Activated naive CD4-positive, alpha-beta T cell treated with anti-CD3 and anti-CD28 coated beads, Interleukin-2, amount 50 U/mL, for 72 hours (primary cell): ENCODE measurements at regions not wholly inside any gene's neighbourhood (a gene's known extent, or its start where the extent isn't known, plus 50 kb on each side); places are given as distances from the start of the nearest gene placed in this dataset.
"Not testable (repeated sequence)": the region's sequence is repeated elsewhere in the genome, so short reads cannot be mapped to it uniquely, and the experiment has no call there.

Experiments
- ATAC-seq, 2 donors: fragments of 150-1000 bp; cut with Tn5 transposase; 2 replicates each; pipeline ENCODE4 v1.10.0; 2021; ENCODE audit warnings: mild to moderate bottlenecking in 2 of 2, moderate library complexity in 2 of 2
- DNase-seq, 2 donors: peaks; one replicate each; pipeline ENCODE4 v3.0.0; 2021 to 2022; ENCODE audit warnings: low spot score in 2 of 2
- H3K27ac Mint-ChIP-seq, 2 donors: one replicate each; pipeline ENCODE4 v1.8.0; 2022; ENCODE audit warnings: mild to moderate bottlenecking in 2 of 2, mixed read lengths in 2 of 2
- H3K36me3 Mint-ChIP-seq, 2 donors: one replicate each; pipeline ENCODE4 v1.8.0; 2022; ENCODE audit warnings: mixed read lengths in 2 of 2
- H3K9me3 Mint-ChIP-seq, 2 donors: one replicate each; pipeline ENCODE4 v1.8.0; 2022; ENCODE audit warnings: mixed read lengths in 2 of 2

DNA sequence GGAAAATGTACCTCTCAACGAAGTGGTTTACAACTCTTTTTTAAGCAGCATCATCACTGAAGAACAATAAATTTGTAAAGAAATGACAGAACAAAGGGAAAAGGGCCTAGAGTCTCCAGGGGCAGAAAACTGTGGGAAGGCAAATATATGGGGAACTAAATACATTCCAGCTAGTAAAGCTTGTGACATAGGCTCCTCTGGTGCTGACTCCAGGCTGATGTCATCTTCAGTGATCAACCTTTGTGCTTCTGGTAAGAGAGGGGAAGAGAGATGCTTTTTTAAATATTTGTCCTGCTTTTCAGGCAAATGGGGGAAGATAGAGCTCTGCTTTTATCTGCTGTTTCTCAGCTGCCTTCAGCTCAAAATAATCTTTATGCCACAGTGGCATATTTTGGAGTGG is 323.2 kb downstream of the LRRIQ3 start:
- no peak overlapping the region for H3K27ac Mint-ChIP-seq
- no peak for DNase-seq
- H3K36me3 Mint-ChIP-seq = no peaks in the 10 kb centered on the region
- ATAC-seq = no peak
- peaks cover 3% of the 10 kb centered on the region in 2 donors for H3K9me3 Mint-ChIP-seq

DNA sequence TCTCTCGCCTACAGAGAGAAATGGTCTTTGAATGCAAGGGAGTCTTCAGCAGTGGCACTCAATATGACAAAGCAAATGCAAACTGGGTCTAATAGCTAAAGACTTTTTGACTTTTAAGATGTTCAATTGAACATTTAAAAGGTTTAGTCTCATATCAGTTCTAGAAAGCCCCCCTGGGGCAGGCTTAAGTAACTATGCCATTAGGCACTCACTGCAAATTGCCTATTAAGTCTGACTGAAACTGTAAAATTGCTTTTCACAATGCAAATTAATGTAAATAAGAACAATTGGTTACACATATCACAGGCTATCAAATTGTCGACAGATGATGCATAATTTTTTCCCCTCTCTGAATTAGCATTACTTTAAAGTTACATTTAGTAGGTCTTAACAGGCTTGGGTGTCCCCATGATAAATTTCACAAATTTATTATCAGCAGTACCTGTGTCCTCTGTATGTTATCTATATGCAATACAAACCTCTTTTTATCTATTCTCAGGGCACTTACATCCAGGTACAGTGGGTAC is 329.1 kb downstream of the LRRIQ3 start:
- peaks cover 0 to 7% of the 10 kb centered on the region in 2 donors for H3K9me3 Mint-ChIP-seq
- DNase-seq (no peak), ATAC-seq (no peak)
- no peak overlapping the region for H3K27ac Mint-ChIP-seq
- no peaks in the 10 kb centered on the region for H3K36me3 Mint-ChIP-seq

DNA sequence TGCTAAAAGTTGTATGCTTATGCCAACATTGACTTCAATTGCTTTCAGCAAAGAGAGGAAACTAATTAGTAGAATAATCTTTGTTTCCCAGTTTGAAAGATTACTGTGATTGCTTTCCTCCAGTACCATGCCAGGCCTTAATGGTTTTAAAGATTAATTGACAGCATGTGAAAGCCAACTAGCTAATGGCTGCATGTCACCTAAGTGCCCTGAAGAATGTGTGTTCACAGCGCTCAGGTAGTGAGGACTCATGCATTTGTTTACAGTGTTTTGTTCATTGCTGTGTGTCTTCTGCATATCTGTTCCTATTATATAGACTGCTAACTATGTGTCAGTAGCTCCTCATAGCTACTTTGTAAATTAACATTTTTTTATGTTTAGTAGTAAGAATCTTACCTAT is 335.6 kb downstream of the LRRIQ3 start:
- ATAC-seq (no peak), DNase-seq (no peak)
- H3K36me3 Mint-ChIP-seq = no peaks in the 10 kb centered on the region
- H3K9me3 Mint-ChIP-seq = peaks cover 4 to 14% of the 10 kb centered on the region in 2 donors
- H3K27ac Mint-ChIP-seq = no peak overlapping the region

DNA sequence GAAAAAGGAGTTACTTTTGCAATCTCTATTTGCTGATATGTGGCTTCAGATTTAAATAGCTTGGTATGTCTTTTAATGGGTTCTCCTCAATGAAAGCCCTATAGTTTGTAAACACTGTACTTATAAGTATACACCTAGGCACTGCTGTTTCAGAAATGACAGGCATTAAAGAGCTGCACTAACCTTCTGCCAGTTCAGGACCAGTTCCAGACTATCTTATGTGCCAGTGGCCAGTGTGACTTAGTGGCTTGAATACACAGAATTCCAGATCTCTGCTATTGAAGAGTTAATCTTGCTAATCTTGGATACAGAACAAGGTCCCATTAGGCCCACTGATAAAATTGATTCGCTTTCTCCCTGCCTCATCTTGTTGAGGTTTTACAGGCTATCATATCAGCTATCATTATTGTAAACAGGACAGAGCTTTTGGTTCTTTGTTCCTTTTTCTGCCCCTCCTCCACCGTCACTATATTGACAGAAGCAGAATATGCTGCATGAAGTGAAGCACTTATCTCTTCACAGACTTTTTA is 337.5 kb downstream of the LRRIQ3 start:
- ATAC-seq = no peak
- H3K9me3 Mint-ChIP-seq = peaks cover 8 to 14% of the 10 kb centered on the region in 2 donors

DNA sequence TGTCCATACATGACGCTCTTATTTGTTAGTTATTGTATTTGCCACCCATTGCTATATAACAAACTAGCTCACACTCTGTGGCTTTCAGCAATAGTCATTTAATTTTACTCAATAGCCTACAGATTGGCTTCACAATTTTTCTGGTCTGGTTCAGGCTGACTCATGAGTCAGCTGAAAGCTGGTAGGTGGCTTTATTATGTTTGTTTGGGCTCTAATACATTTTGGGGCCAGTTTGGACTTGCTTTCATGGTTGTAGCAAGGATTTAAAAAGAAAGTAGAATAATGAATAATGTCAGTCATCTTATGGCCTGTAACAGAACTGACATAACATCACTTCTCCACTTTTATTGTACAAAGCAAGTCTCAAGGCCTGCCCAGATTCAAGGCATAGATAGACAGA is 338.7 kb downstream of the LRRIQ3 start:
- DNase-seq (no peak), ATAC-seq (no peak)
- no peaks in the 10 kb centered on the region for H3K36me3 Mint-ChIP-seq
- H3K27ac Mint-ChIP-seq = no peak overlapping the region
- H3K9me3 Mint-ChIP-seq = peaks cover 5 to 18% of the 10 kb centered on the region in 2 donors

More for the DNA sequence above, 337.5 kb downstream of the LRRIQ3 start:
- no peak overlapping the region for H3K27ac Mint-ChIP-seq
- no peaks in the 10 kb centered on the region for H3K36me3 Mint-ChIP-seq
- no peak for DNase-seq

DNA sequence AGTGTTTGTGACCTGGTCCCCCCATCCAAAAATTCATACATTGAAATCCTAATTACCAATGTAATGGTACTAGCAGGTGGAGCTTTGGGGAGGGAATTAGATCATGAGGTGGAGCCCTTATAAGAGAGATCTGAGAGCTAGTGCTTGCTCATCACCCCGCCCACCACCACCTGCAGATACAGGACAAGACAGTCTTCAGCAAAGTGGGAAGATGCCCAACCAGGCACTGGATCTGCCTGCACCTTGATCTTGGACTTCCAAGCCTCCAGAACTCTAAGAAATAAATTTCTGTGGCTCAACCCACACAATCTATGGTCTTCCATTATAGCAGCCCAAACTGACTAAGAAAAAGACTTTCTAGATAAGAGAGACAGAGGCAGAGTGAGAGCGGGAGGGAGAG is 343.4 kb downstream of the LRRIQ3 start:
- no peak overlapping the region for H3K27ac Mint-ChIP-seq
- H3K9me3 Mint-ChIP-seq = peaks cover 8 to 13% of the 10 kb centered on the region in 2 donors
- ATAC-seq (no peak), DNase-seq (no peak)
- no peaks in the 10 kb centered on the region for H3K36me3 Mint-ChIP-seq

DNA sequence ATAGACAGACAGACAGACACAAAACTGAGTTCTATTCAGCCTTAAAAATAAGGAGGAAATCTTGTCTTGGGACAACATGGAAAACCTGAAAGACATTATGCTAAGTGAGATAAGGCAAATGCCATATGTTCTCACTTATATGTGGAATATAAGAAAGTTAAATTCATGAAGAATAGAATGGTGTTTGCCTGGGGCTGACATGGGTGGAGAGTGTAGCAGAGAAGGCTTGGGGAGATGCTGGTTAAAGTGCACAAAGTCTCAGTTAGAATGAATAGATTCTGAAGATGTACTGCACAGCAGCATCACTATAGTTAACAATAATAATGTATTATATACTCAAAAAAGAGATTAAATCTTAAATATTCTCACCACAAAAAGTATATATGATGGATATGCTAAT is 355.5 kb downstream of the LRRIQ3 start:
- DNase-seq = no peak
- ATAC-seq = no peak
- Mint-ChIP-seq H3K36me3 (no peaks in the 10 kb centered on the region), H3K27ac (no peak overlapping the region), H3K9me3 (peaks cover 5 to 8% of the 10 kb centered on the region in 2 donors)

DNA sequence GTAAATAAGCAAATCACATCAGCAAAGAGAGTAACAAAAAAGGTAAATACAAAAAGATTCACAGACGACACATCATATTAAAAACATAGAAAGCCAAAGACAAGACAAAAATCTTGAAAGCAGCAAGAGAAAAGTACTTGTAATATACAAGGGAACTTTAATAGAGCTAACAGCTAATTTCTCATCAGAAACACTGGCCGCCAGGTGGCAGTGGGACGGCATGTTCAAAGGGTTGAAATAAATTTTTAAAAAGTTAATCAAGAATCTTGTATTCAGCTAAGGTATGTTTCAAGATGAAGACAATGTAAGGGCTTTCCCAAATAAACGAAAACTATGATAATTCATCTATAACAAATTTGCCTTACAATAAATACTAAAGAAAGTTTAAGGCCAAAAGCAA is 358.1 kb downstream of the LRRIQ3 start:
- no peak for DNase-seq
- H3K9me3 Mint-ChIP-seq = peaks cover 5% of the 10 kb centered on the region in 2 donors
- no peak overlapping the region for H3K27ac Mint-ChIP-seq
- no peaks in the 10 kb centered on the region for H3K36me3 Mint-ChIP-seq
- ATAC-seq = no peak

DNA sequence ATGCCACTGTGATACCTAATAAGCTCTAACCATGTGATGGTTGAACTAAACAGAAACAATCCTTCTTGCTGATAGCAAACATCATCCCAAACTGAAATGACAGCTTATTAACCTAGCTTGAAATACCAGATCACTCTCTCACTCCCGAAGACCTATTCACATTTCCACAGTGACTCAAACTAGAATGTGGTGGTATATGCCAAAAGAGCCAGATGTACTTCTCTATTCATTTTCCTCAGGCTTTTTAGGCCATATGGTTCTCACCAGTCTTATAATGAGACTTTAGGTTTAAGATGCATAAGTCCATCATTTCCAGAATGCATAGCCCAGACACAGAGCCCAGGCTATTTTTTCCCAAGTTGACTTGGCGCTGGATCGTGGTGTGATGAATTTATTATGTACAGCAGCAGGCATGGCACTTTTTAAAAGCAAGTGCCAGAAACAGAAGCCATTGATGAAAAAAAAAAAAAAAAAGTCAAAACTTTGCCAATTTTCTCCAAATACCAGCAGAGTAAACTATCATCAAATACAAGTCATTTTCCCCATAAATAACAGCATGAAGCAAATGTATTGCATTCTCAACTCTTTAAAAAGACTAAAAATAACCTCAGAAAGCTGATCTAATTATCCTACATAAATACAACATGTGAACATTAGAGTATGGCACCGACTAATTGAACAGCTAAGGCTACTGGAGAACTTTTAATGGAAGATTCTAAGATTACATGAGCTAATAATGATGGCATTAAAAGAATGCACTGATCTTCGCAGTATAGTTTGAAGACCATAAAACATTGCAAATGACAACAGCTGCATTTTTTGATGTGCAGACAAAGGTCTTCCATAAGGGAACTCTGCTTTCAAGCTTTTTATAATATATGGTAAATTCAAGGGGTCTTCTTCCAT is 365.4 kb downstream of the LRRIQ3 start:
- Mint-ChIP-seq H3K9me3 (no peaks in the 10 kb centered on the region), H3K27ac (no peak overlapping the region), H3K36me3 (no peaks in the 10 kb centered on the region)
- DNase-seq = no peak
- no peak for ATAC-seq

DNA sequence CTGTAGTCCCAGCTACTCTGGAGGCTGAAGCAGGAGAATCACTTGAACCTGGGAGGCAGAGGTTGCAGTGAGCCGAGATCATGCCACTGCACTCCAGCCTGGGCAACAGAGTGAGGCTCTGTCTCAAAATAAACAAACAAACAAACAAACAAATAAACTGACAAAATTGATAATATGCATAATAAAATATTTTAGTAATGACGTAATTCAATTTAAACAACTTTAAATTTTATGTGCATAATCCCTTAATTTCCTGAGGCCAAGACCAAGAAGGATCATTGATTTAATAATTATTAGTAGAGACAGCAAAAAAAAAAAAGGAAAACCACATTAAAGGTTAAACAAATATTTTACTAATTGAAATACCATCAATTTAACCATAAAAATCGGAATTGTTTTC is 370.7 kb downstream of the LRRIQ3 start:
- not testable (repeated sequence) for DNase-seq, H3K9me3 Mint-ChIP-seq, H3K27ac Mint-ChIP-seq, H3K36me3 Mint-ChIP-seq, ATAC-seq

DNA sequence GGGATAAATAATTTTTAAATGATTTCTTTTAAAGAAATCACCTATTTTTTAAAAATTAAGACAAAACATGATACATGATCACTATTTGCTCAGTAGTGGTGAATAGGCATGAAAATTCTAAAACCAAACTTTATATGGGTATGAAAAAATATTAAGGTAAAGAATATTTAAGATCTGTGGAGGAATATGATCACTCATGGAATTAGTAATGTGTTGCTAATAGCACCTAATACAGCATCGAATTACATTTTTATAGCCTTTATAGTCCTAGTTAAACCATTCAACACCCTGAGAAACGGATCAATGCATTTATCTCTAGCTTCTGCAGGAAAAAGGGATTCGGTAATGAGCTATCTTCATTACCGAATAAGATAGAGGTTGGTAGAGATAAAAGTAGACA is 373.9 kb downstream of the LRRIQ3 start:
- ATAC-seq = no peak

DNA sequence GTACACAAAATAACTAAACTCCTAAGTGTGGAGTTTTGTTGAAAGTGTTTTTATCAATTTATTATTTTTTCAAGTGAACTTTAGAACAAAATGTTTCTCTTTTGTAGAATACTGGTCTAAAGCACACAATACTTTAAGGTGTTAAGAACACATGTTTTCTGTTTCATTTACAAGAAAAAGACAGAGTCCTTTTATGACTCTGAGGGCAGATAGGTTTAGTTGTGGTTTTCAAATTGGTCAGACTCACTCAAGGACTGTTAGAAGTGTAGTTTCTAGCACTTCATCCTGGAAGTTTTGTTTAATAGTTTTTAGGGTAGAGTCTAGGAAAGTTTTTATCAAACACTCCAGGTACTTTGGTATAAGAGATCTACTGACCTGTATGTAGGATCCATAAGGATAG is 376.5 kb downstream of the LRRIQ3 start:
- no peak for ATAC-seq
- Mint-ChIP-seq H3K9me3 (peaks cover 3 to 8% of the 10 kb centered on the region in 2 donors), H3K27ac (no peak overlapping the region), H3K36me3 (peaks cover 0 to 4% of the 10 kb centered on the region in 2 donors)
- no peak for DNase-seq

More for the DNA sequence above, 373.9 kb downstream of the LRRIQ3 start:
- Mint-ChIP-seq H3K27ac (no peak overlapping the region), H3K9me3 (peaks cover 0 to 5% of the 10 kb centered on the region in 2 donors), H3K36me3 (no peaks in the 10 kb centered on the region)
- DNase-seq = no peak

DNA sequence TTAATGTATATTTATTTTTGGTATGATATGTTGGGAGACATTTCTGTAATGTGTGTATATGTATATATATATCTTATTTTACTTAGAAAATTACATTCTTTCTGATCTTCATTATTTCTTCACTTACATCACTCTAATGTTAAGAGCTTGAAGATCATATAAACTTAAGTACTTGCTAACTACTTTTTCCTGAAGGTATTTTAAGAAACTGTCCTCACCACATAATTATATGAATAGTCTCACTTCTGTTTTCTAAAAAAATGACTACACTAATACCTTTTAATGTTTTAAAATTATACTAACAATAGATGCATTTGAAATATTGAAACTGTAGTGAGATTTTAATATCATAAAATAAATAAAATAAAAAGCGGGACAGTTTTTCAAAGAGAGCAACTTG is 377.1 kb downstream of the LRRIQ3 start:
- no peak for DNase-seq
- Mint-ChIP-seq H3K36me3 (peaks cover 0 to 10% of the 10 kb centered on the region in 2 donors), H3K27ac (no peak overlapping the region), H3K9me3 (peaks cover 8 to 12% of the 10 kb centered on the region in 2 donors)
- no peak for ATAC-seq

DNA sequence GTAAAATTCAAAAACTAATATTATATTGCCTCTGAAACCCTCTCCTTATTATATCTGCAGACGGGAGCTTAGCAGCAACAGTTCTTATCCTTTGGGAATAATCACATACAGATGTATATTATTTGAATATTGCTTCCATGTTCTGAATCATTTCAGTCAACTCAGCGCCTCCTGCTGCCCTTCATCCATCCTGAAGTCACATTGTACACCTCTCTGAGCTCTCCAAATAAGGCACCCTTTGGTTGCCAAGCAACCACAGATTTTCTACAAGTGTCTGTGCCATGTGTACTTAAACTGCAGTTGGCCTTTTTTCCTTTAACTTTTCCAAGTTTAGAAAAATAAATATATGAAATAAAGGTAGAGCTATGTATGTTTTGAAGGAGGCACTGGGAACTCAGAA is 384.3 kb downstream of the LRRIQ3 start:
- H3K27ac Mint-ChIP-seq = no peak overlapping the region
- peaks cover 13 to 19% of the 10 kb centered on the region in 2 donors for H3K9me3 Mint-ChIP-seq
- DNase-seq = no peak
- peaks cover 0 to 11% of the 10 kb centered on the region in 2 donors for H3K36me3 Mint-ChIP-seq
- no peak for ATAC-seq

DNA sequence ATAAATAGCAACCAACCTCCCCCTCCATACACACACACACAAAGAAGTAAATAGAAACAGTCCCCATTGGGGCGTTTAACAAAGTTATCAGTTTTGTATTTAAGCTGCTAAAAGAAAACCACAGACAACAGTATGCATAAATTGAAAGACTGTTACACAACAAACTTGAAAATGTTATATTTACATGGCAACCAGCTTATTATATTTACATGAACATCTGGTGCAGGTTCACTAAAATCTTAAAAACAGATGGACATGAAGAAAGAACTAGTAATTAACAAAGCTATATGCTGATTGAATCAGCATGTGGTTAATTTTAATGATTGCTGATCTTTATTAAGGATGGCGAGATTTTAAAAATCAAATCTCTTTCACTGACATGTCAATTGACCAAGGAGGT is 384.7 kb downstream of the LRRIQ3 start:
- H3K27ac Mint-ChIP-seq = no peak overlapping the region
- ATAC-seq (no peak), DNase-seq (no peak)
- H3K36me3 Mint-ChIP-seq = peaks cover 0 to 11% of the 10 kb centered on the region in 2 donors
- peaks cover 17 to 19% of the 10 kb centered on the region in 2 donors for H3K9me3 Mint-ChIP-seq

DNA sequence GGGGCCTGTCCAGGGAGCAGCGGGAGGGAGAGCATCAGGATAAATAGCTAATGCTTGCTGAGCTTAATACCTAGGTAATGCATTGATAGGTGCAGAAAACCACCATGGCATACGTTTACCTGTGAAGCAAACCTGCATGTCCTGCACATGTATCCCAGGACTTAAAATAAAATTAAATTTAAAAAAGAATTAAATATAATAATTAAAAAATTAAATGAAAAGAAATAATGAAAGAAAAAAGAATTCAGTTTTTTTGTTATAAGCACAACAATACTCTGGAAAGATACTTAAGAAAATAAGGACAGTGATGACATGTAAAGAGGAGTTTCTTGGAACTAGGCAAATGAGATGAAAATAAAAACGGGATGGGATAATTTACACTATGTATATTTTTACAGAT is 386.2 kb downstream of the LRRIQ3 start:
- Mint-ChIP-seq H3K36me3 (peaks cover 0 to 10% of the 10 kb centered on the region in 2 donors), H3K9me3 (peaks cover 17 to 18% of the 10 kb centered on the region in 2 donors), H3K27ac (no peak overlapping the region)
- DNase-seq (no peak), ATAC-seq (no peak)

DNA sequence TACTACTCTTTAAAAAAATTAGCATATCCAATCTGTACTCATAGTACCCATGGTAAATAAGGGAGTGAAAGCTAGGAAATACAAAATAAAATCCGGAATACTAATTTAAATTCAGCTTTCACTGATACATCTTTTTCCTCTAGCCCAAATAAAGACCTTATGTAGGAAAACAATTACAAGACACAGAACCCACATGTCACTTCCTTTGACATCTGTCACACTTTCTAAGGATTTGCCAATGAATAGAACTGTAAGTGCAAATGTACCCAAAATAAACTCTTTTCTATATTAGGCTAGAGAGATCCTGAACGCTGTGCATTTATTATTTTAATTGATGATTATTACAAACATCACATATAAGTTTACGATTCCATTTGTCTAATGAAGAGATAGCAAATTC is 393.0 kb downstream of the LRRIQ3 start:
- H3K36me3 Mint-ChIP-seq = no peaks in the 10 kb centered on the region
- DNase-seq (no peak), ATAC-seq (no peak)
- peaks cover 4 to 5% of the 10 kb centered on the region in 2 donors for H3K9me3 Mint-ChIP-seq
- H3K27ac Mint-ChIP-seq = no peak overlapping the region

DNA sequence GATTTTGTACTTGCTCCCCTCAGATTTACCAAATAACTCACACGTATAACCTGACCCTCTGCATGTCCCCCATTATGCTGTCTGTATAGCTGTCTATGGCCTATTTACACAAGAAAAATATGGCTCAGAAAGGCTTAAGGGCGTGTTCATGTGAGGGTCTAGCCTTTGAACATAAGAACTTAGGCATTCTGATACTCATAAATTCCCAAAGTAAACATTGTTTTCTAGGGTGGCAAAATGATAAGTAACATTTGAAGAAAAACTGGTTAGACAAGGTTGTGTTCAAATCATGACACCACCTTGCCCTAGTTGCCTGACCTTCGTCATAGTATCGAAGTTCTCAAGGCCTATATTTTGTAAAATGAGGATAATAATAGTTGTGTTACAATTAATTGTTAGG is 394.6 kb downstream of the LRRIQ3 start:
- DNase-seq = no peak
- H3K9me3 Mint-ChIP-seq = peaks cover 2 to 6% of the 10 kb centered on the region in 2 donors
- ATAC-seq = no peak
- H3K36me3 Mint-ChIP-seq = no peaks in the 10 kb centered on the region
- H3K27ac Mint-ChIP-seq = no peak overlapping the region
